H1 (cell line): ENCODE measurements at regions not wholly inside any gene's neighbourhood (a gene's known extent, or its start where the extent isn't known, plus 50 kb on each side); places are given as distances from the start of the nearest gene placed in this dataset.

ENCODE experiments used
- TAF1 ChIP-seq: IDR thresholded peaks from 2 replicates; pipeline ENCODE4 v1.6.1; 2011; ENCODE audit warnings: mild to moderate bottlenecking, low read depth, low read length
- TF ChIP-seq, protein P1 (sequence below), 3 experiments: IDR thresholded peaks; 1 replicate in 2 of 3; 2 replicates in 1 of 3; pipeline versions ENCODE4 v1.5.1 to v1.6.1; 2011; ENCODE audit warnings: low read length in 3 of 3, mild to moderate bottlenecking in 3 of 3, inconsistent platforms in 2 of 3, low read depth in 1 of 3, moderate library complexity in 1 of 3; ENCODE audit not compliant: insufficient read depth in 1 of 3; ENCODE audit errors: control extremely low read depth in 1 of 3

DNA sequence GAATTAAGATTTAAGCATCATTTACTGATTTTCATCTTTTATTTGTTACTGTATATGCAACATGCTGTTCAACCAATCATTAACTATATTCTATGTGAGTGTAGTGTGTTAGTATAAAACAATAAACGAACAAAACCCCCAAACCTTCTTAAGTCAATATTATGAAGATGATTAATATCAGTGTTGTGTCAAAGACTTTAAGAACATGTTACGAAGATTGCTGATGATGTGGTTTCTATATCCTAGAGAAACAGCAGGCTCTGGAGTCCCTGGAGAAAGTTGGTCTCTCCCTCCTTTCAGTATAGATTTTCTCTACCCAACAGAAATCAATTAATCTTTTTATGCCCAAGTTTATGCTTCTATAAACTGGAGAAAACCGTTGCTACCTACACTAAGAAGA is 393.8 kb upstream of the HSF2 start (continued):
- TF ChIP-seq, protein P1, sequence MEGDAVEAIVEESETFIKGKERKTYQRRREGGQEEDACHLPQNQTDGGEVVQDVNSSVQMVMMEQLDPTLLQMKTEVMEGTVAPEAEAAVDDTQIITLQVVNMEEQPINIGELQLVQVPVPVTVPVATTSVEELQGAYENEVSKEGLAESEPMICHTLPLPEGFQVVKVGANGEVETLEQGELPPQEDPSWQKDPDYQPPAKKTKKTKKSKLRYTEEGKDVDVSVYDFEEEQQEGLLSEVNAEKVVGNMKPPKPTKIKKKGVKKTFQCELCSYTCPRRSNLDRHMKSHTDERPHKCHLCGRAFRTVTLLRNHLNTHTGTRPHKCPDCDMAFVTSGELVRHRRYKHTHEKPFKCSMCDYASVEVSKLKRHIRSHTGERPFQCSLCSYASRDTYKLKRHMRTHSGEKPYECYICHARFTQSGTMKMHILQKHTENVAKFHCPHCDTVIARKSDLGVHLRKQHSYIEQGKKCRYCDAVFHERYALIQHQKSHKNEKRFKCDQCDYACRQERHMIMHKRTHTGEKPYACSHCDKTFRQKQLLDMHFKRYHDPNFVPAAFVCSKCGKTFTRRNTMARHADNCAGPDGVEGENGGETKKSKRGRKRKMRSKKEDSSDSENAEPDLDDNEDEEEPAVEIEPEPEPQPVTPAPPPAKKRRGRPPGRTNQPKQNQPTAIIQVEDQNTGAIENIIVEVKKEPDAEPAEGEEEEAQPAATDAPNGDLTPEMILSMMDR (IDR thresholded peaks at IDR 0.05; ENCODE audit: control extremely low read depth in 1 of 3, insufficient read depth in 1 of 3, low read depth in 1 of 3, low read length in 3 of 3): no peak
- TF ChIP-seq TAF1: no peak
